HepG2 (cell line): ENCODE measurements at regions not wholly inside any gene's neighbourhood (a gene's known extent, or its start where the extent isn't known, plus 50 kb on each side); places are given as distances from the start of the nearest gene placed in this dataset.
A peak's percentile ranks its signal among the peaks of the same experiment; 100 is the strongest.

Source experiments
- ATAC-seq: fragments of 200-7000 bp; cut with Tn5 transposase; 3 replicates; pipeline ENCODE4 v1.9.1; 2020; ENCODE audit warnings: mild to moderate bottlenecking, moderate library complexity
- BruUV-seq: library from RNA; stranded (reverse); fragments of 400-500 nt; replicated peaks from 2 replicates; lab custom pipeline; 2021; lab: Mats Ljungman, UMichigan
- CTCF ChIA-PET: fragments of 300-600 bp; formaldehyde crosslinking; extraction: SDS; loops from one replicate; lab custom pipeline; 2021; ENCODE audit warnings: low total read pairs, inconsistent platforms, low intra/inter-chr PET ratio; lab: Yijun Ruan, JAX
- POLR2A ChIA-PET: fragments of 350-600 bp; sonication (Branson Sonifier 250); formaldehyde crosslinking; loops from one replicate; lab custom pipeline; 2020; ENCODE audit warnings: antibody characterized with exemption, inconsistent platforms; lab: Yijun Ruan, JAX
- DNase-seq: peaks from one replicate; pipeline ENCODE4 v3.0.0-alpha.2; 2015; ENCODE audit warnings: low spot score
- FAIRE-seq: peaks from 3 replicates; lab custom pipeline; 2011; peaks lifted over from hg19 to GRCh38; lab: Jason Lieb, UNC
- H2AFZ ChIP-seq: one replicate; pipeline ENCODE4 v1.6.1; 2011; ENCODE audit warnings: low read length, inconsistent platforms
- H3K27ac ChIP-seq: fragments of 300-600 bp; 3 replicates; pipeline ENCODE4 v1.8.0; 2011; ENCODE audit warnings: mixed run types, mild to moderate bottlenecking, mixed read lengths, low read length, inconsistent platforms; ENCODE audit not compliant: insufficient read depth; ENCODE audit errors: extremely low read length
- H3K27me3 ChIP-seq, 2 experiments: fragments of 200-600 bp in 1 of 2; 2 replicates in 1 of 2; 3 replicates in 1 of 2; pipeline versions ENCODE4 v1.6.0 to v1.8.0; 2011; ENCODE audit warnings: low read length in 2 of 2, mild to moderate bottlenecking in 2 of 2, moderate library complexity in 2 of 2, inconsistent platforms in 1 of 2; ENCODE audit not compliant: insufficient read depth in 2 of 2, control insufficient read depth in 1 of 2
- H3K36me3 ChIP-seq, 2 experiments: fragments of 200-600 bp in 1 of 2; replicated peaks in 1 of 2; 2 replicates in 1 of 2; 3 replicates in 1 of 2; pipeline versions ENCODE4 v1.5.1 to v1.8.0; 2011; ENCODE audit warnings: low read length in 2 of 2, inconsistent platforms in 1 of 2; ENCODE audit not compliant: insufficient read depth in 2 of 2, control insufficient read depth in 1 of 2
- H3K4me1 ChIP-seq: 2 replicates; pipeline ENCODE4 v1.5.1; 2012; ENCODE audit warnings: low read length, inconsistent platforms; ENCODE audit not compliant: insufficient read depth
- H3K4me2 ChIP-seq: 2 replicates; pipeline ENCODE4 v1.6.0; 2011; ENCODE audit warnings: low read depth, low read length, inconsistent platforms
- H3K4me3 ChIP-seq, 3 experiments: fragments of 200-600 bp in 1 of 3; sonication (generic), shearing (Covaris generic) in 1 of 3; replicated peaks in 1 of 3; 2 replicates each; pipeline ENCODE4 v1.5.1; 2011 to 2016; ENCODE audit warnings: low read length in 3 of 3, inconsistent platforms in 2 of 3, low read depth in 2 of 3, mild to moderate bottlenecking in 2 of 3, control low read depth in 1 of 3, mixed read lengths in 1 of 3; ENCODE audit not compliant: insufficient read depth in 1 of 3
- H3K79me2 ChIP-seq: one replicate; pipeline ENCODE4 v1.6.1; 2011; ENCODE audit warnings: low read length, inconsistent platforms; ENCODE audit not compliant: insufficient read depth
- H3K9ac ChIP-seq: 2 replicates; pipeline ENCODE4 v1.6.0; 2011; ENCODE audit warnings: mild to moderate bottlenecking, low read depth, low read length, inconsistent platforms; ENCODE audit not compliant: insufficient read depth
- H3K9me3 ChIP-seq: 2 replicates; pipeline ENCODE4 v1.5.1; 2012; ENCODE audit warnings: mild to moderate bottlenecking, low read length
- H4K20me1 ChIP-seq: 2 replicates; pipeline ENCODE4 v1.6.0; 2011; ENCODE audit warnings: inconsistent platforms, mild to moderate bottlenecking, low read length, moderate library complexity; ENCODE audit not compliant: insufficient read depth
- CBX5 ChIP-seq: sonication (generic); formaldehyde crosslinking; IDR thresholded peaks from 2 replicates; pipeline ENCODE4 v1.4.0; 2020; ENCODE audit warnings: missing genetic modification reagents, borderline replicate concordance
- HCFC1 ChIP-seq: fragments of 150-350 bp; IDR thresholded peaks from 2 replicates; pipeline ENCODE4 v1.6.1; 2014; ENCODE audit warnings: low read depth, low read length
- HDAC2 ChIP-seq: sonication (generic); formaldehyde crosslinking; IDR thresholded peaks from 2 replicates; pipeline ENCODE4 v1.4.0; 2020; ENCODE audit warnings: missing genetic modification reagents
- ISX ChIP-seq: sonication (generic); formaldehyde crosslinking; conservative IDR thresholded peaks from 2 replicates; pipeline ENCODE4 v1.5.0; 2020; ENCODE audit warnings: missing genetic modification reagents
- MIXL1 ChIP-seq: IDR thresholded peaks from 2 replicates; pipeline ENCODE4 v1.6.1; 2016
- RXRB ChIP-seq: IDR thresholded peaks from 2 replicates; pipeline ENCODE4 v1.6.1; 2016; ENCODE audit warnings: borderline replicate concordance, missing genetic modification reagents, missing compliant biosample characterization
- SIX1 ChIP-seq: sonication (generic); formaldehyde crosslinking; IDR thresholded peaks from 2 replicates; pipeline ENCODE4 v1.4.0; 2020; ENCODE audit warnings: missing genetic modification reagents, borderline replicate concordance
- SRF ChIP-seq: IDR thresholded peaks from 2 replicates; pipeline ENCODE4 v1.6.1; 2011; ENCODE audit warnings: mild to moderate bottlenecking, low read depth, low read length, moderate library complexity
- SUZ12 ChIP-seq: fragments of 150-350 bp; IDR thresholded peaks from 2 replicates; pipeline ENCODE4 v1.6.1; 2014; ENCODE audit warnings: low read depth, low read length
- THAP11 ChIP-seq: IDR thresholded peaks from 2 replicates; pipeline ENCODE4 v1.6.1; 2016; ENCODE audit warnings: missing biosample characterization, missing genetic modification reagents
- ZFP41 ChIP-seq: sonication (generic); formaldehyde crosslinking; IDR thresholded peaks from 2 replicates; pipeline ENCODE4 v1.4.0; 2020; ENCODE audit warnings: mild to moderate bottlenecking, missing genetic modification reagents, borderline replicate concordance
- ZMAT3 ChIP-seq: sonication (generic); formaldehyde crosslinking; conservative IDR thresholded peaks from 2 replicates; pipeline ENCODE4 v1.7.0; 2021; ENCODE audit warnings: missing genetic modification reagents
- ZNF143 ChIP-seq: sonication (generic); formaldehyde crosslinking; IDR thresholded peaks from 2 replicates; pipeline ENCODE4 v1.4.0; 2020; ENCODE audit warnings: missing genetic modification reagents
- ZNF557 ChIP-seq: sonication (generic); formaldehyde crosslinking; IDR thresholded peaks from 2 replicates; pipeline ENCODE4 v1.4.0; 2020; ENCODE audit warnings: missing genetic modification reagents
- ZNF619 ChIP-seq: sonication (generic); formaldehyde crosslinking; IDR thresholded peaks from 2 replicates; pipeline ENCODE4 v1.4.0; 2020; ENCODE audit warnings: mild to moderate bottlenecking, missing genetic modification reagents
- ZNF737 ChIP-seq: sonication (generic); formaldehyde crosslinking; IDR thresholded peaks from 2 replicates; pipeline ENCODE4 v1.5.0; 2020; ENCODE audit warnings: missing genetic modification reagents, mild to moderate bottlenecking, borderline replicate concordance
- WGBS: methylation state at CpG from one replicate; pipeline ENCODE4 v1.1.6; 2017; ENCODE audit warnings: low lambda C conversion rate; 5-methylcytosine and 5-hydroxymethylcytosine counted together
- in situ Hi-C: cut with HindIII; loops from 2 replicates; pipeline ENCODE4 v1.10.0; 2017; ENCODE audit warnings: low pct_unique_long_range_greater_than_20kb; ENCODE audit not compliant: extremely low pct_ligation_motif_present
- intact Hi-C: fragments of 100-400 bp; cut with micrococcal nuclease; formaldehyde crosslinking; loops from one replicate; pipeline ENCODE4 v1.10.0; 2022; ENCODE audit not compliant: unreplicated experiment
- TF ChIP-seq, protein P1 (sequence below): sonication (generic); formaldehyde crosslinking; IDR thresholded peaks from 2 replicates; pipeline ENCODE4 v1.5.1; 2020; ENCODE audit warnings: missing genetic modification reagents, mild to moderate bottlenecking, borderline replicate concordance
- TF ChIP-seq, protein P2 (sequence below): sonication (generic); formaldehyde crosslinking; IDR thresholded peaks from 2 replicates; pipeline ENCODE4 v1.4.0; 2020; ENCODE audit warnings: missing genetic modification reagents
- TF ChIP-seq, protein P3 (sequence below): sonication (generic); formaldehyde crosslinking; IDR thresholded peaks from 2 replicates; pipeline ENCODE4 v1.4.0; 2020; ENCODE audit warnings: missing genetic modification reagents
- TF ChIP-seq, protein P4 (sequence below): sonication (generic); formaldehyde crosslinking; IDR thresholded peaks from 2 replicates; pipeline ENCODE4 v1.4.0; 2020; ENCODE audit warnings: mild to moderate bottlenecking, missing genetic modification reagents, borderline replicate concordance

DNA sequence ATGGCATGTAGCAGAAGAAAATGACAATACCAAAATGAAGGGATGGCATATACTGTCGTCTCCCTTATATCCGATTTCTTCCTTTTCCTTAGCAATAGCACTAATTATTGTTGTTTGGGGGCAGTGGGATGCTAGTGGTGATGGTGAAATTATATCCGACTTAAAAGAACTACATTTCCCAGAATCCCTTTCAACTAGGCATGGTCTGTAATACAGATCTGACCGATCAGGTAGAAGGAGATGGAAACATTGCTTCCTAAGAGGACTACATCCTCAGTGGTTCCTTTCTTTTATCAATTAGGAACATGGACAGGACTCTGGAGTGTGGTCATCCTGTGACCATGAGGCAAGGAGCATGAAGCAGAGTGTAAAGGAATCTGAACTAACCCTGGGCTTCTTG, 532.6 kb downstream of the CBLN4 start:
- peaks cover 67% of the 10 kb centered on the region for H3K4me1 ChIP-seq
- no peak for TF ChIP-seq CBX5 (CRISPR knock-in tag)
- TF ChIP-seq, protein P1, sequence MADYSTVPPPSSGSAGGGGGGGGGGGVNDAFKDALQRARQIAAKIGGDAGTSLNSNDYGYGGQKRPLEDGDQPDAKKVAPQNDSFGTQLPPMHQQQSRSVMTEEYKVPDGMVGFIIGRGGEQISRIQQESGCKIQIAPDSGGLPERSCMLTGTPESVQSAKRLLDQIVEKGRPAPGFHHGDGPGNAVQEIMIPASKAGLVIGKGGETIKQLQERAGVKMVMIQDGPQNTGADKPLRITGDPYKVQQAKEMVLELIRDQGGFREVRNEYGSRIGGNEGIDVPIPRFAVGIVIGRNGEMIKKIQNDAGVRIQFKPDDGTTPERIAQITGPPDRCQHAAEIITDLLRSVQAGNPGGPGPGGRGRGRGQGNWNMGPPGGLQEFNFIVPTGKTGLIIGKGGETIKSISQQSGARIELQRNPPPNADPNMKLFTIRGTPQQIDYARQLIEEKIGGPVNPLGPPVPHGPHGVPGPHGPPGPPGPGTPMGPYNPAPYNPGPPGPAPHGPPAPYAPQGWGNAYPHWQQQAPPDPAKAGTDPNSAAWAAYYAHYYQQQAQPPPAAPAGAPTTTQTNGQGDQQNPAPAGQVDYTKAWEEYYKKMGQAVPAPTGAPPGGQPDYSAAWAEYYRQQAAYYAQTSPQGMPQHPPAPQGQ (CRISPR knock-in tag): no peak
- TF ChIP-seq HDAC2 (CRISPR knock-in tag): 0 out of 2 replicates have a peak, but pooled peaks have one; percentile 17
- TF ChIP-seq SRF: 0 out of 2 replicates have a peak, but pooled peaks have one; percentile 26
- TF ChIP-seq ZNF557 (CRISPR knock-in tag): no peak
- peak; percentile 98 for TF ChIP-seq THAP11 (CRISPR knock-in tag)
- TF ChIP-seq RXRB (CRISPR knock-in tag): no peak
- TF ChIP-seq ZNF619 (CRISPR knock-in tag): no peak
- no peak for TF ChIP-seq ZFP41
- TF ChIP-seq ZNF143: peak; percentile 88
- no peak for TF ChIP-seq SIX1 (CRISPR knock-in tag)
- TF ChIP-seq ZMAT3 (CRISPR knock-in tag): no peak
- TF ChIP-seq ZNF737: no peak
- TF ChIP-seq ISX (CRISPR knock-in tag): no peak
- 0 out of 2 replicates have a peak, but pooled peaks have one; percentile 15 for TF ChIP-seq MIXL1
- TF ChIP-seq, protein P2, sequence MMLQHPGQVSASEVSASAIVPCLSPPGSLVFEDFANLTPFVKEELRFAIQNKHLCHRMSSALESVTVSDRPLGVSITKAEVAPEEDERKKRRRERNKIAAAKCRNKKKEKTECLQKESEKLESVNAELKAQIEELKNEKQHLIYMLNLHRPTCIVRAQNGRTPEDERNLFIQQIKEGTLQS (CRISPR knock-in tag): no peak
- TF ChIP-seq, protein P3, sequence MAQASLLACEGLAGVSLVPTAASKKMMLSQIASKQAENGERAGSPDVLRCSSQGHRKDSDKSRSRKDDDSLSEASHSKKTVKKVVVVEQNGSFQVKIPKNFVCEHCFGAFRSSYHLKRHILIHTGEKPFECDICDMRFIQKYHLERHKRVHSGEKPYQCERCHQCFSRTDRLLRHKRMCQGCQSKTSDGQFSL (CRISPR knock-in tag): peak; percentile 70; the same call in 1 of the 2 replicates
- TF ChIP-seq HCFC1: peak; percentile 59
- TF ChIP-seq, protein P4, sequence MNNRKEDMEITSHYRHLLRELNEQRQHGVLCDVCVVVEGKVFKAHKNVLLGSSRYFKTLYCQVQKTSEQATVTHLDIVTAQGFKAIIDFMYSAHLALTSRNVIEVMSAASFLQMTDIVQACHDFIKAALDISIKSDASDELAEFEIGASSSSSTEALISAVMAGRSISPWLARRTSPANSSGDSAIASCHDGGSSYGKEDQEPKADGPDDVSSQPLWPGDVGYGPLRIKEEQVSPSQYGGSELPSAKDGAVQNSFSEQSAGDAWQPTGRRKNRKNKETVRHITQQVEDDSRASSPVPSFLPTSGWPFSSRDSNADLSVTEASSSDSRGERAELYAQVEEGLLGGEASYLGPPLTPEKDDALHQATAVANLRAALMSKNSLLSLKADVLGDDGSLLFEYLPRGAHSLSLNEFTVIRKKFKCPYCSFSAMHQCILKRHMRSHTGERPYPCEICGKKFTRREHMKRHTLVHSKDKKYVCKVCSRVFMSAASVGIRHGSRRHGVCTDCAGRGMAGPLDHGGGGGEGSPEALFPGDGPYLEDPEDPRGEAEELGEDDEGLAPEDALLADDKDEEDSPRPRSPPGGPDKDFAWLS (CRISPR knock-in tag): no peak
- peak; percentile 15; the same call in 1 of the 2 replicates for TF ChIP-seq SUZ12
- TF ChIP-seq, all 625 proteins: peak for 8
- DNase-seq: peak; percentile 21
- H3K79me2 ChIP-seq: no peaks in the 10 kb centered on the region
- FAIRE-seq: peak; percentile 4
- WGBS: 35% methylated on average over 4 of the region's 4 CpGs
- in situ Hi-C loops: no loop called here
- no peak overlapping the region for H3K4me2 ChIP-seq
- BruUV-seq: no TSS peak
- no peaks in the 10 kb centered on the region for H3K27me3 ChIP-seq
- H3K36me3 ChIP-seq: no peaks in the 10 kb centered on the region
- H3K4me3 ChIP-seq: no peak overlapping the region
- CTCF ChIA-PET: no interaction called here
- peak overlapping the region; percentile 80 for H3K27ac ChIP-seq
- peaks cover 82% of the 10 kb centered on the region for H3K9me3 ChIP-seq
- no peak overlapping the region for H2AFZ ChIP-seq
- H3K9ac ChIP-seq: no peak overlapping the region
- intact Hi-C loops: no loop called here
- POLR2A ChIA-PET: no interaction called here
- no peaks in the 10 kb centered on the region for H4K20me1 ChIP-seq
- no peak for ATAC-seq
